DND-41 (cell line): ENCODE measurements at regions not wholly inside any gene's neighbourhood (a gene's known extent, or its start where the extent isn't known, plus 50 kb on each side); places are given as distances from the start of the nearest gene placed in this dataset.

Experiments
- ATAC-seq: fragments of 200-7000 bp; cut with Tn5 transposase; 3 replicates; pipeline ENCODE4 v1.9.1; 2021; ENCODE audit warnings: low read depth; ENCODE audit not compliant: insufficient read depth
- DNase-seq: peaks from one replicate; pipeline ENCODE4 v3.0.0-alpha.2; 2020
- H2AFZ ChIP-seq: 2 replicates; pipeline ENCODE4 v1.6.0; 2012; ENCODE audit warnings: low read depth, low read length
- H3K27ac ChIP-seq: 2 replicates; pipeline ENCODE4 v1.5.1; 2012; ENCODE audit warnings: low read length, inconsistent platforms
- H3K27me3 ChIP-seq: fragments of 200-600 bp; sonication (generic); 2 replicates; pipeline ENCODE4 v1.6.0; 2012; ENCODE audit warnings: low read length, mild to moderate bottlenecking, inconsistent platforms; ENCODE audit not compliant: insufficient read depth, poor library complexity
- H3K36me3 ChIP-seq: 2 replicates; pipeline ENCODE4 v1.5.1; 2012; ENCODE audit warnings: low read length, inconsistent platforms; ENCODE audit not compliant: insufficient read depth
- H3K4me1 ChIP-seq: 2 replicates; pipeline ENCODE4 v1.5.1; 2012; ENCODE audit warnings: mild to moderate bottlenecking, low read length; ENCODE audit not compliant: insufficient read depth
- H3K4me2 ChIP-seq: 2 replicates; pipeline ENCODE4 v1.6.0; 2012; ENCODE audit warnings: mild to moderate bottlenecking, moderate library complexity, low read length, inconsistent platforms; ENCODE audit not compliant: insufficient read depth
- H3K4me3 ChIP-seq, 2 experiments: fragments of 200-600 bp in 1 of 2; shearing (Covaris generic) in 1 of 2; 2 replicates each; pipeline ENCODE4 v1.5.1; 2012 to 2016; ENCODE audit warnings: inconsistent platforms in 2 of 2, low read length in 2 of 2, mild to moderate bottlenecking in 2 of 2, low read depth in 1 of 2, moderate library complexity in 1 of 2
- H3K79me2 ChIP-seq: 2 replicates; pipeline ENCODE4 v1.6.0; 2012; ENCODE audit warnings: low read length, inconsistent platforms; ENCODE audit not compliant: insufficient read depth
- H3K9ac ChIP-seq: 2 replicates; pipeline ENCODE4 v1.6.0; 2012; ENCODE audit warnings: low read depth, mild to moderate bottlenecking, inconsistent platforms, low read length, moderate library complexity
- H3K9me3 ChIP-seq: 2 replicates; pipeline ENCODE4 v1.5.1; 2012; ENCODE audit warnings: low read length, moderate library complexity, mild to moderate bottlenecking, inconsistent platforms; ENCODE audit not compliant: insufficient read depth, severe bottlenecking
- H4K20me1 ChIP-seq: 2 replicates; pipeline ENCODE4 v1.6.0; 2012; ENCODE audit warnings: low read length; ENCODE audit not compliant: insufficient read depth
- EZH2 ChIP-seq: IDR thresholded peaks from 3 replicates; pipeline ENCODE4 v1.6.1; 2012; ENCODE audit warnings: borderline replicate concordance, low read depth, mild to moderate bottlenecking, moderate library complexity, low read length, inconsistent platforms; ENCODE audit not compliant: severe bottlenecking
- TF ChIP-seq, protein P1 (sequence below): IDR thresholded peaks from 2 replicates; pipeline ENCODE4 v1.5.1; 2012; ENCODE audit warnings: borderline replicate concordance, low read length, moderate library complexity, mild to moderate bottlenecking; ENCODE audit not compliant: poor library complexity, severe bottlenecking; ENCODE audit errors: extremely low read depth

GRCh38 chr20:1712634-1713624 lies 55.4 kb upstream of the SIRPG start:
- H3K9ac ChIP-seq = no peak overlapping the region
- no peak overlapping the region for H3K4me3 ChIP-seq
- H3K4me1 ChIP-seq = no peaks in the 10 kb centered on the region
- H2AFZ ChIP-seq = no peak overlapping the region
- H3K36me3 ChIP-seq = no peaks in the 10 kb centered on the region
- H3K27me3 ChIP-seq = no peaks in the 10 kb centered on the region
- ATAC-seq = no peak
- TF ChIP-seq, protein P1, sequence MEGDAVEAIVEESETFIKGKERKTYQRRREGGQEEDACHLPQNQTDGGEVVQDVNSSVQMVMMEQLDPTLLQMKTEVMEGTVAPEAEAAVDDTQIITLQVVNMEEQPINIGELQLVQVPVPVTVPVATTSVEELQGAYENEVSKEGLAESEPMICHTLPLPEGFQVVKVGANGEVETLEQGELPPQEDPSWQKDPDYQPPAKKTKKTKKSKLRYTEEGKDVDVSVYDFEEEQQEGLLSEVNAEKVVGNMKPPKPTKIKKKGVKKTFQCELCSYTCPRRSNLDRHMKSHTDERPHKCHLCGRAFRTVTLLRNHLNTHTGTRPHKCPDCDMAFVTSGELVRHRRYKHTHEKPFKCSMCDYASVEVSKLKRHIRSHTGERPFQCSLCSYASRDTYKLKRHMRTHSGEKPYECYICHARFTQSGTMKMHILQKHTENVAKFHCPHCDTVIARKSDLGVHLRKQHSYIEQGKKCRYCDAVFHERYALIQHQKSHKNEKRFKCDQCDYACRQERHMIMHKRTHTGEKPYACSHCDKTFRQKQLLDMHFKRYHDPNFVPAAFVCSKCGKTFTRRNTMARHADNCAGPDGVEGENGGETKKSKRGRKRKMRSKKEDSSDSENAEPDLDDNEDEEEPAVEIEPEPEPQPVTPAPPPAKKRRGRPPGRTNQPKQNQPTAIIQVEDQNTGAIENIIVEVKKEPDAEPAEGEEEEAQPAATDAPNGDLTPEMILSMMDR = no peak
- TF ChIP-seq EZH2 = no peak
- H3K4me2 ChIP-seq = no peak overlapping the region
- H3K79me2 ChIP-seq = no peaks in the 10 kb centered on the region
- DNase-seq = no peak
- H3K9me3 ChIP-seq = no peaks in the 10 kb centered on the region
- no peaks in the 10 kb centered on the region for H4K20me1 ChIP-seq
- no peak overlapping the region for H3K27ac ChIP-seq

- no peak for DNase-seq
- Histone ChIP-seq H4K20me1 (no peaks in the 10 kb centered on the region), H3K4me3 (no peak overlapping the region), H3K27ac (no peak overlapping the region), H3K36me3 (no peaks in the 10 kb centered on the region), H3K9ac (no peak overlapping the region), H2AFZ (no peak overlapping the region), H3K27me3 (no peaks in the 10 kb centered on the region), H3K79me2 (no peaks in the 10 kb centered on the region), H3K4me1 (no peaks in the 10 kb centered on the region), H3K9me3 (no peaks in the 10 kb centered on the region), H3K4me2 (no peak overlapping the region)
- TF ChIP-seq EZH2 = no peak
- TF ChIP-seq, protein P1 = no peak
- ATAC-seq = no peak
Observed at GRCh38 chr20:1711826-1712601, 54.4 kb upstream of the SIRPG start.

DNA sequence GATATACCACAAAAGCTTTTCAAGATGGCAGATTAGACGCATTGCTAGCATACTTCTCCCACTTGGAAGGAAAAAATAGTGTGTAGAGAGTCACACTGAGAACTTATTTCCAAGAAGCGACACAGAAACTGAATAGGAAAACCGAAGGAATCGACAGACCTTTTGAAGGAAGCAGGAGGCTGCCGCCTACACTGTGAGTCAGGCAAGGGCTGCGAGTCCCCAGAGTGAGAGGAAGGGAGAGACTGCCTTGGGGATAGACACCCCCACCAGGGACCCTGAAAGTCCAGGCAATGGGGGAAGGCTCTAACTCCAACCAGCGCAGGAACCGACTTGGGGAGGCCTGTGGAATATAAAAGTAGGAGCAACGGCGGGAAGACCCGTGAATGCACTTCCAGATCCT lies 53.7 kb upstream of the SIRPG start:
- Histone ChIP-seq H2AFZ (no peak overlapping the region), H3K27me3 (no peaks in the 10 kb centered on the region)

More for the DNA sequence above, 53.7 kb upstream of the SIRPG start:
- Histone ChIP-seq H3K4me3 (no peak overlapping the region), H3K4me1 (no peaks in the 10 kb centered on the region), H3K79me2 (no peaks in the 10 kb centered on the region), H4K20me1 (no peaks in the 10 kb centered on the region), H3K4me2 (no peak overlapping the region), H3K27ac (no peak overlapping the region), H3K36me3 (no peaks in the 10 kb centered on the region), H3K9ac (no peak overlapping the region), H3K9me3 (no peaks in the 10 kb centered on the region)
- TF ChIP-seq, protein P1 = no peak
- TF ChIP-seq EZH2 = no peak
- no peak for DNase-seq
- ATAC-seq = no peak
